ENCODE measurements at regions not wholly inside any gene's neighbourhood (a gene's known extent, or its start where the extent isn't known, plus 50 kb on each side); places are given as distances from the start of the nearest gene placed in this dataset.
"Not testable (repeated sequence)": the region's sequence is repeated elsewhere in the genome, so short reads cannot be mapped to it uniquely, and the experiment has no call there.

DNA sequence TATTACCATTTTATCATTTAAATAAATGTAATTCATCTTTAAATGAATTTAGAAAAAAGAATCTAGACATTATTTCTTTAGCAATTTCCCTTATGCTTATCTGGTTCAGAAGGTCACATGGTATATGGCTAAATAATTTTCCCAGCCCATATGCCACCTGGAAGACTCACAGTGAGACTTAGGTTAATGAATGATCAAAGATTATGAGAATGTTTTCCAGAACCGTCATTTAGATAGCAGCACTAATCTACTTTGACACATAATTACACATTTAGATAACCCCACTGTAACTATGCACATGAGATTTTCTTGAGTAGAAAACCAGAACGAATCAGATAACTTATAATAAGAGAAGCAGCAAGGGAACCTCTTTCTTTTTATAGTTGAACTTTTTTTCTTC, 124.9 kb upstream of the CCDC180 start:
- DNase-seq (ENCODE audit: low read depth, low spot score); H3K27ac ChIP-seq: not testable (repeated sequence)

DNA sequence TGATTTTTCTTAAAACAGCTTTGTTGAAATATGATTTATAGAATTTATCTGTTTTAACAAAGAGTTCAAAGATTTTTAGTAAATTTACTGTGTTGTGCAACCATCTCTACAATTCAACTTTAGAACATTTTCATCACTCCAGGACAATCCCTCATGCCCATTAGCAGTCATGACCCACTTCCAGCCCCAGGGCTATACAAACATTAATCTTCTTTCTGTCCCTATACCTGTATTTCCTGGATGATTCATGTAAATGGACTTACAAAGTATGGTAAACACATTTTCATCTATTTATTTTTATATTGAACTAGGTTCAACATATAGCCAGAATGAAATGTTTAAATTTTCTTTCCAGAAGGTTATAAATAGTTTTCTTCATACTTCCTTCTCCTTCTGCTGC, 127.8 kb upstream of the CCDC180 start:
- no peak overlapping the region for H3K27ac ChIP-seq
- peak; percentile 5 for DNase-seq (ENCODE audit: low read depth, low spot score)

DNA sequence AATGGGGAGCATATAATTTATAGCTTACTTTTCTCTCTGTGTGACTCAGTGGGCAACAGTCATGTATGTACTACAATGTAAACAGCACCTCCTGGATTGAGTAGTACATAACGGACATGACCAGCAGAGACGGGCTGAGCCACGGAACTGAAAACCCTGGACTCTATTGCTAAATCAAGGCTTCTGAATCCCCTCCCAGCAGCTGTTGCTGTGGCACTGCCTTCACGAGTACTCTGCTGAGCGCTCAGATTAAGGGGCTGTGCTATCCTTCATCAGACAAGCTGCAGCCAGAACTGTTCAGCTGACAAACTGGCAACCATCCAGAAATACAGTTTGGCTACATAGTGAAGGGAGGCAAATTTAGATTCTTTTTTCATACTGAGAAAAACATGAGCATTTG, 131.3 kb upstream of the CCDC180 start:
- no peak overlapping the region for H3K27ac ChIP-seq
- peak; percentile 6 for DNase-seq (ENCODE audit: low read depth, low spot score)

DNA sequence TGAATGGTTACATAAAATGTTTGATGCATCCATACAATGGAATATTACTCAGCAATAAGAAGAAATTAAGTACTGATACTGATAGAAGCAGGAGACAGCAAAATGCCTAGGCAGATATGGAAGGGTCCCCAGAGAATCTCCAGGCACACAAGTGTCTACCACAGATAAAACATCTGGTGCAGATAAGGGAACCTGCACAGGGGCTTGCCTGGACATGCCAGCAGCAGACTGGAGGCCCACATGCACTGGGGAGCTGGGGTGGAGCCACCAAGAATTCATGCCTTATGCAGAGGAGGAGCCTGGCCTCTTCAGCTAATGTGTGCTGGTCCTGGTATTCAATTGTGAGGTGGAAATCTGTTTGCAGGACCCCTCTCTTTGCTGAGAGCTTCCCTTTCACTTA, 129.2 kb upstream of the CTSV start:
- H3K27ac ChIP-seq, result not testable (repeated sequence)
- DNase-seq (ENCODE audit: low read depth, low spot score), result peak; percentile 5

DNA sequence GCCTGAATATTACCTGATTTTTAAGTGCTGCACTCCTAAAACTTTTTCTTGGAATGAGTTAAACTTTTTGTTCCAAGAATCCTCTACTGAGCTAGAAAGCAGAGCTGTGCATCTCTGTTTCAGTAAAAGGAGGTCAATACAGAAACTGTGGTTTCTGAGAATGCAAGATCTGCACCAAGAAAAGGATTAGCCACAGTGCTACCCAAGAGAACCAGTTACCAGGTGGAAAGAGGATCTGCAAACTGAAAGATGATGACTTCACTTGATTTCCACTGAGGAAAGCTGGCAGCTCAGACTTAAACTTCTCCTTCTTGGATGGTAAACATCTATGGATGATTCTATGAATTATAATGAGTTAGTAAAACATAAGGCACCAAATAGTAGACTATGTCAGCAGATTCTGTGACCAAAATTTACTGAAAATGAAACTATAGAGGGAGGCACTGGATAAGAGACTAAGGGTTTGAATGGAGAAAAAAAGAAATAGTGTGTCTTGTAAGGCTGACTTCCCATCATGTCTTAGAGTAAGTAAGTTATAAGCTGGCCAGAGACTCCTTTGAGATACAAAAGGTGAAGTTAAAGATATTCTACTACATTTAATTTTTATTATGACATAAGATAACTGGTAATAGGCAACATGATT, 127.7 kb upstream of the CTSV start:
- DNase-seq (ENCODE audit: low read depth, low spot score), result not testable (repeated sequence)

DNA sequence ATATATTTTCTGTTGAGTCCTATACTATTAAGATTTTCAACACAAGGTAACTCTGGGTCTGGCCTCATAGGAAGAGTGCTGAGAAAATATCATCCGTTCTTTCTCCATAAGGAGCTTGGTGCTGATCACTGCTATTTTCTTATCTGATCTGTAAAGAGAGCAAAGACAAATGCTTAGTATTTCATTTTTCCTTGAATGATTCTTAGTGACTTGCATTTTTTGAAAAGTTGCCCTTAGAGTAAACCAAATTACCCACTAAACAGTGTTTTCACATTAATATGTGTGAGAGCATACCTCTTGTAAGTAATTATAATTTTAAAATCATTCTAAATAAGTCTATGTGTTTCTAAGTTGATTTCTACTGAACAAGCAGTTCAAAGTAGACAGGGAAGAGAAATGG, 121.3 kb upstream of the CTSV start:
- no peak for DNase-seq (ENCODE audit: low read depth, low spot score)
- no peak overlapping the region for H3K27ac ChIP-seq

More for the DNA sequence above, 127.7 kb upstream of the CTSV start:
- H3K27ac ChIP-seq, result not testable (repeated sequence)

DNA sequence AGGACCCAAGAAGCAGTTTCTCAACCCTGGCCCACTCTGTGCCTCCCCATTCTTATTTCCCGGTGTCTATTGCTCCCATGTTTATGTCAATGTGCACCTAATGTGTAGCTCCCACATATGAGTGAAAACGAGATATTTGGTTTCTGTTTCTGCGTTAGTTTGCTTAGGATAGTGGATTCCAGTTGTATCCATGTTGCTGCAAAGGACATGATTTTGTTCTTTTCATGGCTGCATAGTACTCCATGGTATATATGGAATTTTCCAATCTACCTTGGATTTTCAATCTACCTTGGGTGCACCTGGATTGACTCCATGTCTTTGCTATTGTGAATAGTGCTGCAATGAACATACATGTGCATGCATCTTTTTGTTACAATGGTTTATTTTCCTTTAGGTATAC, 119.8 kb upstream of the CTSV start:
- H3K27ac ChIP-seq; DNase-seq (ENCODE audit: low read depth, low spot score): not testable (repeated sequence)

DNA sequence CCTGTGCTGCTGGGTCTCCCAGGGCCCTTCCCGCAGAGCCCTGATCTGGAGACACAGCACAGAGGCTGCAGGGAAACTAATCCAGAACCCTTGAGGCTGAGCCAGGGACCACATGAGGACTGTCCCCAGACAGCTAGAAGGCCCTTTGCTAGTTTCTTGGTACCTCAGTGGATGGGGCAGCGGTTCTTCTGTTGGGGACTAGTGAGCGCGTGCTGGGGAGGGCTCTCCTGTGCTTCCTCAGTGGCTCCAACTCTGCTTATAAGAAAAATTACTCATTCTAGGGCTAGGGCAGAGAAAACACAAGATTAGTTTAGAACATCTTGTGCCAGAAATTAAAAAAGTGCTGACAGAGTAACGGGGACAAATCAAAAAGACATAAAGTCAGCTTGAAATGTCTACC, 116.5 kb upstream of the CTSV start:
- not testable (repeated sequence) for H3K27ac ChIP-seq; DNase-seq (ENCODE audit: low read depth, low spot score)

DNA sequence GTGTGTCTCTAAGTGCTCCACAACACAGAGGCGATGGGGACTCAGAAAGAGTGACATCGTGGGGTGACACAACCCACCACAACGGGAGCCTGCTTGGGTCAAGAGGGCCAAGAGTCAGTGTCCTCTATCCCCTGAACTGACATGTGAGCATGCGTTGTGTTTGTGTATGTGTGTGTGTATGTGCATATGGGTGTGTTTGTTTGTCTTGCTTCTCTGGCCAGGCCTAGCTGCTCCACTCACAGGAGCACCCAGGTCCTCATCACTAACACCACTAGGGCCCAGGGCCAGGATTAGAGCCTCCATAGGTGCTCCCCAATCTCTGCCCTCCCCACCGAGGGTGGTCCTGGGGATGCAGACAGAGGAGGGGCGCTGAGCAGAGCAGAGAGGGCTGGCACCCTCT, 115.0 kb upstream of the CTSV start:
- no peak for DNase-seq (ENCODE audit: low read depth, low spot score)
- no peak overlapping the region for H3K27ac ChIP-seq

DNA sequence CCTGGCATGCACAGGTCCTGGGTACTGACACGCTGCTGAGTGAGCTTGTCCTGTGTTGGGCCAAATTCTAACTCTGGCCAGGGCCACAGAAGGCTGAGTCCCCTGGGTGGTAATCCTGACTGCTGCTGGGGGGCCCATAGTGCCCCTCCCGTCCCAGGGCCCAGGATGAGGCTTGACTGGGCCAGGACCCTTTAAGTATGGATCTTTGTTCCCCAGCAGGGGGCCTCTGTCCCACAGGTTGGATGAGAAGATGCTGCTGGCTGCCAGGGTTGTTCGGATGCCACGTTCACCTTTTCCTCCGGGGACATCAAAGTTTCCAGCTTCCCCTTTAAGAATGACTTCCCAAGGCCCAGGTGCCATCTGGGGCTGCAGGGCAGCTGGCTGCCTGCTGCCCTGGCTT, 114.2 kb upstream of the CTSV start:
- H3K27ac ChIP-seq; DNase-seq (ENCODE audit: low read depth, low spot score): not testable (repeated sequence)

DNA sequence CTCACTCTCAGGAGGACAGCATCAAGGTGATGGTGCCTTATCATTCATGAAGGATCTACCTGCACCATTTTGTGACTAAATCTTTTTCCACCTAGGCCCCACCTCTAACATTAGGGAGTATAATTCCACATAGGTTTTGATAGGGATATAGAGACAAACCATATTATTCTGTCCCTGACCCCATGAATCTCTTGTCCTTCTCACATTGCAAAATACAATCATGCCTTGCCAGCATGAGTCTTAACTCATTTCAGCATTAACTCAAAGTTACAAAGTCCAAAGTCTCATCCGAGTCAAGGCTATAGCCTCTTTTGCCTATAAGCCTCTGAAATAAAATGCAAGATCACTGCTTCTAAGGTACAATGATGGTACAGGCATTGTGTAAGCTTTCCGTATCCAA, 111.5 kb upstream of the CTSV start:
- not testable (repeated sequence) for H3K27ac ChIP-seq; DNase-seq (ENCODE audit: low read depth, low spot score)

DNA sequence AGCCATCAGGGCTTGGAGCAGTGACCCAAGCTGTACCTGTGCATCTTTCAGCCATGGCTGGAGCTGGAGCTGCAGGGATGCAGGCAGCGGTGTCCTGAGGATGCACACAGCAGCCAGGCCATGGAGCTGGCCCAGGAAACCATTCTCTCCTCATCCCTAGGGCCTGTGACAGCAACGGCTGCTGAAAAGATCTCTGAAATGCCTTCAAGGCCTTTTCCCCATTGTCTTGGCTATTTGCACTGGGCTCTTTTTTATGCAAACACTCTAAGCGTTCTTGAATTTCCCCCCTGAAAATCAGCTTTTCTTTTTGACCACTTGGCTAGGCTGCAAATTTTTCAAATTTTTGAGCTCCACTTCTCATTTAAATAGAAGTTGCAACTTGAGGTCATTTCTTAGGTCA, 109.5 kb upstream of the CTSV start:
- DNase-seq (ENCODE audit: low read depth, low spot score); H3K27ac ChIP-seq: not testable (repeated sequence)

DNA sequence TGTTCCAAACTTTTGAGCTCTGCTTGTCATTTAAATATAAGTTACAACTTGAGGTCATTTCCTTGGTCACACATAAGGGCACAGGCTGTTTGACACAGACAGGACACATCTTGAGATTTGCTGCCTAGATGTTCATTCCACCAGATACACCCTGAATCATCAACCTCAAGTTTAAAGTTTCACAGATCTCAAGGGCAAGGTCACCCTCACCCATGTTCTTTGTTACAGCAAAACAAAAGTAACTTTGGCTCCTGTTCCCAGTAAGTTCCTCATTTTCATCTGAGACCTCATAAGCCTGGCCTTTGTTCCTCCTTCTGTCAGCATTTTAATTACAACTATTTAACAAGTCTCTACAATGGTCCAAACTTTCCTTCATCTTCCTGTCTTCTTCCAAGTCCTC, 106.7 kb upstream of the CTSV start:
- not testable (repeated sequence) for DNase-seq (ENCODE audit: low read depth, low spot score); H3K27ac ChIP-seq

DNA sequence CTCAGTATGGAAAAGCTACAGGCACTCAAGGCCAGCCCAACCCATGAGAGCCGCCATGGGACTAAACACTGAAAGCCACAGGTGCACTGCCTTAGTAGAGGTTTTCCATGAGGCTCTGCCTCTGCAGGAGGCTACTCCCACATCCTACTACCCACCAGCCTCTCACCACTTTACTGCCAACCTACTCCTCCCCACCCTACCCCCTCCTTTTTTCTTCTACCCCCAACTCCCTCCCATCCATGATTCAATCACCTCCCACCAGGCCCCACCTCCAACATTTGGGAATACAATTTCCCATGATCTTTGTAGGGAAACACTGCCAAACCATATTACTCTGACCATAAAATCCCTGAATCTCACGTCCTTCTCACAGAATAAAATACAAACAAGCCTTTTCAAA, 101.6 kb upstream of the CTSV start:
- H3K27ac ChIP-seq, result no peak overlapping the region
- no peak for DNase-seq (ENCODE audit: low read depth, low spot score)

DNA sequence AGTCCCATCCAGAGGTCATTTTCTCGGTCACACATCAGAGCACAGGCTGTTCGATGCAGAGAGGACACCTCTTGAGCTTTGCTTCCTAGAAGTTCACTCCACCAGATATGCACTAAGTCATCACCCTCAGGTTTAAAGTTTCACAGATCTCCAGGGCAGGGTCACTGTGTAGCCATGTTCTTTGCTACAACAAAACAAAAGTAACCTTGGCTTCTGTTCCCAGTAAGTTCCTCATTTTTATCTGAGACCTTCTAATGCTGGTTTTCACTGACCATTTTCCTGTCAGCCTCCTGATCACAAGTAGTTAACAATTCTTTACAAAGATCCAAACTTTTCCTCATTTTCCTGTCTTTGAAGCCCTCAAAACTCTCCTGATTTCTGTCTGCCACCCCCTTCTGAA, 97.5 kb upstream of the CTSV start:
- H3K27ac ChIP-seq, result no peak overlapping the region
- DNase-seq (ENCODE audit: low read depth, low spot score), result no peak

DNA sequence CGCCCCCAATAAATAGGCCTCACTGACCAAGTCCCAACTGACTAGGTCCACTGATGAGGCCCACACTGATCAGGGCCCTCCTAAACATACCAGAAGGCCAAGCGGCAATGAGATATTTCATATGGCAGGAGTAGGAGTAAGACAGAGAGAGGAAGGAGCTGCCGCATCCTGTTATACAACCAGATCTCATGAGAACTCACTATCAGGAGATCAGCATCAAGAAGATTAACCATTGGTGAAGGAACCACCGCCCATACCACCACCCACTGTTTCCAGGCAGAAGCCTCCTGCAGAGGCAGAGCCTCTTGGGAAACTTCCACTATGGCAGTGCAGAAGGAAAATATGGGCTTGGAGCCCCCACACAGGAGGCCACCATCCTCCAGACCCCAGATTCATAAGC, 95.0 kb upstream of the CTSV start:
- H3K27ac ChIP-seq; DNase-seq (ENCODE audit: low read depth, low spot score): not testable (repeated sequence)

DNA sequence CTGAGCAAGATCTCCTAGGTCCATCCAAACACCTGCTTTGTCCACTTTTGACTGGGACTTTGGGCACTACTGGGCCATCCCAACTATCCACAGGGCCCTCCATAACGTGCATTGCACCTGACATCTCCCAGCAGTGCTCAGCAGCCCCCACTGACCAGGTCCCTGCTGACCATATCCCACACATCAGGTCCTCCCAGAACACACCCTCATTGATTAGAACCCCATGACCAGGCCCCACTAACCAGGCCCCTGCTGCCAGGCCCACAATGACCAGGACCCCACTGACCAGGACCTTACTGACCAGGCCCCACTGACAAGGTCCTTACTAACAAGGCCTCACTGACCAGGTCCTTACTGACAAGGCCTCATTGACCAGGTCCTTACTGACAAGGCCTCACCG, 93.9 kb upstream of the CTSV start:
- no peak overlapping the region for H3K27ac ChIP-seq
- no peak for DNase-seq (ENCODE audit: low read depth, low spot score)

DNA sequence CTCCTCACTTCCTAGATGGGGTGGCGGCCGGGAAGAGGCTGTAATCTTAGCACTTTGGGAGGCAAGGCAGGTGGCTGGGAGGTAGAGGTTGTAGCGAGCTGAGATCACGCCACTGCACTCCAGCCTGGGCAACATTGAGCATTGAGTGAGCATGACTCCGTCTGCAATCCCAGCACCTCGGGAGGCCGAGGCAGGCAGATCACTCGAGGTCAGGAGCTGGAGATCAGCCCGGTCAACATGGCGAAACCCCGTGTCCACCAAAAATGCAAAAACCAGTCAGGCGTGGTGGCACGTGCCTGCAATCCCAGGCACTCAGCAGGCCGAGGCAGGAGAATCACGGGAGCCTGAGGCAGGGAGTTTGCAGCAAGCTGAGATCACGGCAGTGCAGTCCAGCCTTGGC, 91.9 kb upstream of the CTSV start:
- not testable (repeated sequence) for H3K27ac ChIP-seq

DNA sequence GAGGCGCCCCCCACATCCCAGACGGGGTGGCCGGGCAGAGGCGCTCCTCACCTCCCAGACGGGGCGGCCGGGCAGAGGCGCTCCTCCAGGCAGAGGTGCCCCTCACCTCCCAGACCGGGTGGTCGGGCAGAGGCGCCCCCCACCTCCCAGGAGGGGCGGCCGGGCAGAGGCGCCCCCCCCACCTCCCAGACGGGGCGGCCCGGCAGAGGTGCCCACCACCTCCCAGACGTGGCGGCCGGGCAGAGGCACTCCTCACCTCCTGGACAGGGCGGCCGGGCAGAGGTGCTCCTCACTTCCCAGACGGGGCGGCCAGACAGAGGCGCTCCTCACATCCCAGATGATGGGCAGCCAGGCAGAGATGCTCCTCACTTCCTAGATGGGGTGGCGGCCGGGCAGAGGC, 91.4 kb upstream of the CTSV start:
- not testable (repeated sequence) for H3K27ac ChIP-seq; DNase-seq (ENCODE audit: low read depth, low spot score)

More for the DNA sequence above, 91.9 kb upstream of the CTSV start:
- not testable (repeated sequence) for DNase-seq (ENCODE audit: low read depth, low spot score)

DNA sequence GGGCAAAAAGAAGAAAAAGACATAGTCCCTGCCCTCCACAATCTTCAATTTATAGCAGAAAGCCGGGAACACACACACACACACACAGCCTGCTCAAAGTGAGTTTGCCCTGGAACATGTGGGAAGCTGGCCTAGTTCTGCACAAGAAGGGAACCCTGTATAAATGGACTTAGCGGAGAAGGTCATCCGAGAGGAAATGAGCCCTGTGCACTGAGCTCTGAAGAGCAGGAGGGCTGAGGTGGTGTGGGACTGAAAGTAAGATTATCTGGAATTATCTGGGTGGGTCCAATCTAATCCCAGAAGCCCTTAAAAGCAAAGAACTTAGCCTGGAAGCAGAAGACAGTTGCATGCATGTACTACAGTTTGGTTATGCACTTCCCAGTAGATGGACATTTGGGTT, 90.0 kb upstream of the CTSV start:
- H3K27ac ChIP-seq, result no peak overlapping the region
- no peak for DNase-seq (ENCODE audit: low read depth, low spot score)

DNA sequence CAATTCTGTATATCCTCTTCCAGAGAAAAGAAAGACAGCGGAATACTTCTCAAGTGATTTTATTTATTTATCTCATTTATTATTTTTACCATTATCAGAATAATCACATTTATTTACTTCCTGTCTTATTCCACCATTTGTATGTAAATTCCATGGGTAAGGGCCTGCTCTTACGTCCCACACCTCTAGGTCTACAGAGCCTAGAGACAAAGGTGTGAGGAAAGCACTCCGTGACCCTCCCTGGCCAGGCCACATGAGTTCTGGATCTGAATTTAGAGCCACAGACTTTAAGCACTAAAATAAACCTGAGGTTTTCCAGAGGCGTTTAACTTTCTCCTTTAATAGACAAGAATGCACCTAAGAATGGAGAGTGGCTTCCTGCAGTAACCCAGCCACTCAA, 85.3 kb upstream of the CTSV start:
- DNase-seq (ENCODE audit: low read depth, low spot score), result no peak
- no peak overlapping the region for H3K27ac ChIP-seq

DNA sequence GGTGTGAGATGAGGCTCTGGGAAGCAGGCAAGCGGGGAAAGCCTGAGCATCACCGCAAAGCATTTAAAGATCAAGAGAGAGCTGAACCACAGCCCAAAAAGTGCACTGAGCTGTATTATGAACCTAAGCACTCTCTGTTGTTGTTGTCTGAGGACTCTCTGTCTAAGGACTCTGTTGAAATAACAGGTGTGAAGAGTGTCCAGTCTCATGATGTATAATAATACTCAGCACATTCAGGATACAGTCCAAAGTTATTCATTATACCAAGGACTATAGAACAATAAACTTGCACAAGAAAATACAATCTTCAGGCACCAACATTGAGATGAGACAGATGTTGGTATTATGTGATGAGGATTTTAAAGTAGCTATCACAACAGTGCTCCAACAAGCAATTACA, 71.8 kb upstream of the CTSV start:
- DNase-seq (ENCODE audit: low read depth, low spot score), result no peak
- H3K27ac ChIP-seq, result no peak overlapping the region
